ENCODE measurements at regions not wholly inside any gene's neighbourhood (a gene's known extent, or its start where the extent isn't known, plus 50 kb on each side); places are given as distances from the start of the nearest gene placed in this dataset.

DNA sequence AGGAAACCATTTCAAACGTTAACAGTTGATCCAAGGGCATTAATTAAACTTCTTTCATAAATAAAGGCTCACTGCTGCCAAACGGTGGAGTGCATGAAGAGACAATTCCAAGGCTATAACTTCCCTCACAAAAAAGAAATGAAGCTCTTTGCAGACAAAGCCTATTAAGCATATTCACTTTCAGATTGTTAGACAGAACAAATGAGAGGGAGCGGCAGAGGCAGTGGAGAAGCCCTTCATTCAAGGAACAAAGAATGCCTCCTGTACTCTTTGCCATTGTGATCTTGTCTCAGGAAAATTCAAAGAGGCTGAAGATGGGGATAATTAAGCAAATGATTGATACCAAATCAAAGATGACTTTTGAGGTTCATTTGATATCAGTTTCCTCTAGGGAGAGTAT lies 370.5 kb upstream of the FAT1 start:
- TF ChIP-seq BHLHE40 (IDR thresholded peaks at IDR 0.05; ENCODE audit: borderline replicate concordance) (no peak), CTBP1 (IDR thresholded peaks at IDR 0.05; ENCODE audit: borderline replicate concordance) (no peak), TARDBP (IDR thresholded peaks at IDR 0.05) (no peak), LEF1 (IDR thresholded peaks at IDR 0.05; ENCODE audit: borderline replicate concordance) (no peak), ELF4 (IDR thresholded peaks at IDR 0.05) (no peak), ARNT (IDR thresholded peaks at IDR 0.05) (no peak), FOXM1 (IDR thresholded peaks at IDR 0.05; ENCODE audit: borderline replicate concordance) (no peak), FOXK2 (IDR thresholded peaks at IDR 0.05) (no peak), SP1 (IDR thresholded peaks at IDR 0.05) (no peak), FOXA1 (IDR thresholded peaks at IDR 0.05) (no peak), NFRKB (IDR thresholded peaks at IDR 0.05) (no peak), L3MBTL2 (conservative IDR thresholded peaks at IDR 0.05) (no peak)
- TF ChIP-seq, protein P1, sequence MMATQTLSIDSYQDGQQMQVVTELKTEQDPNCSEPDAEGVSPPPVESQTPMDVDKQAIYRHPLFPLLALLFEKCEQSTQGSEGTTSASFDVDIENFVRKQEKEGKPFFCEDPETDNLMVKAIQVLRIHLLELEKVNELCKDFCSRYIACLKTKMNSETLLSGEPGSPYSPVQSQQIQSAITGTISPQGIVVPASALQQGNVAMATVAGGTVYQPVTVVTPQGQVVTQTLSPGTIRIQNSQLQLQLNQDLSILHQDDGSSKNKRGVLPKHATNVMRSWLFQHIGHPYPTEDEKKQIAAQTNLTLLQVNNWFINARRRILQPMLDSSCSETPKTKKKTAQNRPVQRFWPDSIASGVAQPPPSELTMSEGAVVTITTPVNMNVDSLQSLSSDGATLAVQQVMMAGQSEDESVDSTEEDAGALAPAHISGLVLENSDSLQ (IDR thresholded peaks at IDR 0.05) = no peak
